ENCODE measurements at regions not wholly inside any gene's neighbourhood (a gene's known extent, or its start where the extent isn't known, plus 50 kb on each side); places are given as distances from the start of the nearest gene placed in this dataset.

- no peak for DNase-seq (ENCODE audit: low read depth)
- no peak overlapping the region for H3K4me3 ChIP-seq (ENCODE audit: control insufficient read depth, low read depth, low read length)
- TF ChIP-seq CTCF (conservative IDR thresholded peaks at IDR 0.05; ENCODE audit: control insufficient read depth, insufficient read depth, low read depth, low read length) = no peak
These were observed 66.6 kb upstream of the SNTG2 start for GRCh38 chr2:883803-884748.

GRCh38 chr2:883260-883802 lies 67.3 kb upstream of the SNTG2 start:
- DNase-seq (ENCODE audit: low read depth) = no peak
- H3K4me3 ChIP-seq (ENCODE audit: control insufficient read depth, low read depth, low read length) = no peak overlapping the region
- no peak for TF ChIP-seq CTCF (conservative IDR thresholded peaks at IDR 0.05; ENCODE audit: control insufficient read depth, insufficient read depth, low read depth, low read length)

- no peak for DNase-seq (ENCODE audit: low read depth)
- no peak overlapping the region for H3K4me3 ChIP-seq (ENCODE audit: control insufficient read depth, low read depth, low read length)
- TF ChIP-seq CTCF (conservative IDR thresholded peaks at IDR 0.05; ENCODE audit: control insufficient read depth, insufficient read depth, low read depth, low read length) = no peak
These were observed 69.3 kb upstream of the SNTG2 start for GRCh38 chr2:881204-881918.

GRCh38 chr2:880201-880970 lies 70.3 kb upstream of the SNTG2 start:
- no peak for TF ChIP-seq CTCF (conservative IDR thresholded peaks at IDR 0.05; ENCODE audit: control insufficient read depth, insufficient read depth, low read depth, low read length)
- DNase-seq (ENCODE audit: low read depth) = no peak
- H3K4me3 ChIP-seq (ENCODE audit: control insufficient read depth, low read depth, low read length) = no peak overlapping the region

GRCh38 chr2:879540-879939 lies 71.1 kb upstream of the SNTG2 start:
- TF ChIP-seq CTCF (conservative IDR thresholded peaks at IDR 0.05; ENCODE audit: control insufficient read depth, insufficient read depth, low read depth, low read length) = no peak
- DNase-seq (ENCODE audit: low read depth) = no peak
- no peak overlapping the region for H3K4me3 ChIP-seq (ENCODE audit: control insufficient read depth, low read depth, low read length)

- DNase-seq (ENCODE audit: low read depth) = no peak
- TF ChIP-seq CTCF (conservative IDR thresholded peaks at IDR 0.05; ENCODE audit: control insufficient read depth, insufficient read depth, low read depth, low read length) = no peak
- no peak overlapping the region for H3K4me3 ChIP-seq (ENCODE audit: control insufficient read depth, low read depth, low read length)
These were observed 72.3 kb upstream of the SNTG2 start for GRCh38 chr2:878245-878930.
